Uterus (tissue), 3 donors: ENCODE measurements at regions not wholly inside any gene's neighbourhood (a gene's known extent, or its start where the extent isn't known, plus 50 kb on each side); places are given as distances from the start of the nearest gene placed in this dataset.
"Not testable (repeated sequence)": the region's sequence is repeated elsewhere in the genome, so short reads cannot be mapped to it uniquely, and the experiment has no call there.

ENCODE experiments used
- DNase-seq, 2 donors: peaks; one replicate each; pipeline ENCODE4 v3.0.0-alpha.2; 2019 to 2020
- H3K27ac ChIP-seq, 2 donors: fragments of 200-600 bp; sonication (generic); 1 replicate in 1 of 2; 2 replicates in 1 of 2; pipeline ENCODE4 v1.5.1; 2016 to 2018
- H3K27me3 ChIP-seq, 2 donors: fragments of 200-600 bp; sonication (generic); one replicate each; pipeline ENCODE4 v1.5.1; 2018 to 2019; ENCODE audit warnings: control low read depth in 1 of 2
- H3K36me3 ChIP-seq, 2 donors: fragments of 200-600 bp; sonication (generic); one replicate each; pipeline ENCODE4 v1.5.1; 2019; ENCODE audit warnings: control low read depth in 1 of 2
- H3K4me1 ChIP-seq, 2 donors: fragments of 200-600 bp; sonication (generic); one replicate each; pipeline ENCODE4 v1.5.1; 2018 to 2019; ENCODE audit warnings: control low read depth in 1 of 2
- H3K4me3 ChIP-seq, 2 donors: fragments of 200-600 bp; sonication (generic); 1 replicate in 1 of 2; 2 replicates in 1 of 2; pipeline ENCODE4 v1.5.1; 2018 to 2019; ENCODE audit warnings: mild to moderate bottlenecking in 1 of 2
- H3K9me3 ChIP-seq, 2 donors: fragments of 200-600 bp; sonication (generic); one replicate each; pipeline ENCODE4 v1.5.1; 2019; ENCODE audit warnings: control low read depth in 1 of 2
- CTCF ChIP-seq, 4 experiments: fragments of 200-600 bp in 2 of 4; fragments of 450-650 bp in 2 of 4; sonication (generic) in 2 of 4; IDR thresholded peaks; one replicate each; pipeline ENCODE4 v1.5.1; 2016 to 2019; ENCODE audit warnings: antibody characterized with exemption in 4 of 4, mild to moderate bottlenecking in 2 of 4, moderate library complexity in 1 of 4
- POLR2A ChIP-seq, 2 donors: fragments of 450-650 bp; IDR thresholded peaks; one replicate each; pipeline ENCODE4 v1.6.1; 2016; ENCODE audit warnings: antibody characterized with exemption in 2 of 2, mild to moderate bottlenecking in 1 of 2, moderate library complexity in 1 of 2
- intact Hi-C: fragments of 100-400 bp; cut with DNase I; formaldehyde crosslinking; loops from one replicate; pipeline ENCODE4 v1.15.1; 2023; ENCODE audit warnings: low total_unique reads
- donor health status: DM: yes; HTN: yes; CAD: no.

GRCh38 chr3:154842536-154842935 is 237.6 kb upstream of the MME start:
- no peaks in the 10 kb centered on the region for H3K4me1 ChIP-seq
- no peaks in the 10 kb centered on the region for H3K36me3 ChIP-seq
- H3K4me3 ChIP-seq, result no peak overlapping the region
- H3K27me3 ChIP-seq, result no peaks in the 10 kb centered on the region
- TF ChIP-seq CTCF (IDR thresholded peaks at IDR 0.05) (no peak), POLR2A (IDR thresholded peaks at IDR 0.05) (no peak)
- no peak overlapping the region for H3K27ac ChIP-seq
- DNase-seq, result no peak
- H3K9me3 ChIP-seq, result no peaks in the 10 kb centered on the region
- intact Hi-C loops, result no loop called here

GRCh38 chr3:154835639-154836038 is 244.5 kb upstream of the MME start:
- TF ChIP-seq POLR2A (IDR thresholded peaks at IDR 0.05) (no peak), CTCF (IDR thresholded peaks at IDR 0.05) (no peak)

GRCh38 chr3:154834831-154835230 is 245.3 kb upstream of the MME start:
- DNase-seq, H3K27ac ChIP-seq, H3K4me1 ChIP-seq, intact Hi-C loops, H3K36me3 ChIP-seq, H3K9me3 ChIP-seq, H3K27me3 ChIP-seq, H3K4me3 ChIP-seq: not testable (repeated sequence)

More at GRCh38 chr3:154835639-154836038, 244.5 kb upstream of the MME start:
- Histone ChIP-seq H3K9me3 (no peaks in the 10 kb centered on the region), H3K36me3 (no peaks in the 10 kb centered on the region), H3K27me3 (no peaks in the 10 kb centered on the region), H3K4me3 (no peak overlapping the region), H3K4me1 (no peaks in the 10 kb centered on the region), H3K27ac (no peak overlapping the region)
- DNase-seq, result no peak
- intact Hi-C loops, result no loop called here

GRCh38 chr3:154829929-154830328 is 250.2 kb upstream of the MME start:
- H3K27ac ChIP-seq, result no peak overlapping the region
- no peaks in the 10 kb centered on the region for H3K9me3 ChIP-seq
- intact Hi-C loops, result no loop called here
- no peak overlapping the region for H3K4me3 ChIP-seq
- no peaks in the 10 kb centered on the region for H3K36me3 ChIP-seq
- H3K27me3 ChIP-seq, result no peaks in the 10 kb centered on the region
- no peaks in the 10 kb centered on the region for H3K4me1 ChIP-seq
- TF ChIP-seq CTCF (IDR thresholded peaks at IDR 0.05) (no peak), POLR2A (IDR thresholded peaks at IDR 0.05) (no peak)
- no peak for DNase-seq

GRCh38 chr3:154819491-154819890 is 260.6 kb upstream of the MME start:
- no peak for DNase-seq
- H3K27ac ChIP-seq, result no peak overlapping the region
- H3K36me3 ChIP-seq, result no peaks in the 10 kb centered on the region
- intact Hi-C loops, result no loop called here
- no peak overlapping the region for H3K4me3 ChIP-seq
- no peak for TF ChIP-seq POLR2A (IDR thresholded peaks at IDR 0.05)
- no peak for TF ChIP-seq CTCF (IDR thresholded peaks at IDR 0.05)
- no peaks in the 10 kb centered on the region for H3K27me3 ChIP-seq
- no peaks in the 10 kb centered on the region for H3K9me3 ChIP-seq
- no peaks in the 10 kb centered on the region for H3K4me1 ChIP-seq

- Histone ChIP-seq H3K27me3 (no peaks in the 10 kb centered on the region), H3K4me3 (no peak overlapping the region), H3K4me1 (no peaks in the 10 kb centered on the region), H3K27ac (no peak overlapping the region), H3K36me3 (no peaks in the 10 kb centered on the region), H3K9me3 (no peaks in the 10 kb centered on the region)
- DNase-seq, result no peak
- intact Hi-C loops, result no loop called here
- TF ChIP-seq POLR2A (IDR thresholded peaks at IDR 0.05) (no peak), CTCF (IDR thresholded peaks at IDR 0.05) (no peak)
Observed at GRCh38 chr3:154818676-154819255, 261.4 kb upstream of the MME start.

- H3K27me3 ChIP-seq, intact Hi-C loops, H3K4me3 ChIP-seq, H3K36me3 ChIP-seq, H3K9me3 ChIP-seq, H3K27ac ChIP-seq, DNase-seq, H3K4me1 ChIP-seq: not testable (repeated sequence)
Observed at GRCh38 chr3:154810017-154810416, 270.1 kb upstream of the MME start.
